ENCODE measurements at regions not wholly inside any gene's neighbourhood (a gene's known extent, or its start where the extent isn't known, plus 50 kb on each side); places are given as distances from the start of the nearest gene placed in this dataset.

- no peaks in the 10 kb centered on the region for H3K9me3 ChIP-seq (ENCODE audit: control insufficient read depth, insufficient read depth, low read depth, low read length)
- no peak for DNase-seq (ENCODE audit: low read depth, low spot score)
- H3K27me3 ChIP-seq (ENCODE audit: control insufficient read depth, insufficient read depth, low read length): no peaks in the 10 kb centered on the region
- H3K4me1 ChIP-seq (ENCODE audit: control insufficient read depth, insufficient read depth, low read length): no peaks in the 10 kb centered on the region
- BruUV-seq (replicated peaks): no TSS peak
- no peaks in the 10 kb centered on the region for H3K36me3 ChIP-seq (ENCODE audit: control insufficient read depth, insufficient read depth, low read length)
- H3K4me3 ChIP-seq (ENCODE audit: low read depth in 2 of 2, low read length in 2 of 2): no peak overlapping the region
- H3K27ac ChIP-seq (ENCODE audit: low read length): no peak overlapping the region
- CTCF ChIA-PET: no interaction called here
- in situ Hi-C loops (cut with HindIII; ENCODE audit: low pct_unique_long_range_greater_than_20kb, low sequenced_read_pairs): no loop called here
- POLR2A ChIA-PET: no interaction called here
- intact Hi-C loops (cut with micrococcal nuclease; ENCODE audit: unreplicated experiment): no loop called here
- TF ChIP-seq SIN3A (IDR thresholded peaks at IDR 0.05; ENCODE audit: borderline replicate concordance, insufficient read depth, low read depth, low read length) (no peak), REST (IDR thresholded peaks at IDR 0.05; ENCODE audit: insufficient read depth in 1 of 2, low read depth in 2 of 2, low read length in 1 of 2) (no peak), POLR2AphosphoS5 (IDR thresholded peaks at IDR 0.05; ENCODE audit: low read depth, low read length) (no peak), TCF7L2 (IDR thresholded peaks at IDR 0.05; ENCODE audit: low read depth, low read length) (no peak)
- TF ChIP-seq, protein P1, sequence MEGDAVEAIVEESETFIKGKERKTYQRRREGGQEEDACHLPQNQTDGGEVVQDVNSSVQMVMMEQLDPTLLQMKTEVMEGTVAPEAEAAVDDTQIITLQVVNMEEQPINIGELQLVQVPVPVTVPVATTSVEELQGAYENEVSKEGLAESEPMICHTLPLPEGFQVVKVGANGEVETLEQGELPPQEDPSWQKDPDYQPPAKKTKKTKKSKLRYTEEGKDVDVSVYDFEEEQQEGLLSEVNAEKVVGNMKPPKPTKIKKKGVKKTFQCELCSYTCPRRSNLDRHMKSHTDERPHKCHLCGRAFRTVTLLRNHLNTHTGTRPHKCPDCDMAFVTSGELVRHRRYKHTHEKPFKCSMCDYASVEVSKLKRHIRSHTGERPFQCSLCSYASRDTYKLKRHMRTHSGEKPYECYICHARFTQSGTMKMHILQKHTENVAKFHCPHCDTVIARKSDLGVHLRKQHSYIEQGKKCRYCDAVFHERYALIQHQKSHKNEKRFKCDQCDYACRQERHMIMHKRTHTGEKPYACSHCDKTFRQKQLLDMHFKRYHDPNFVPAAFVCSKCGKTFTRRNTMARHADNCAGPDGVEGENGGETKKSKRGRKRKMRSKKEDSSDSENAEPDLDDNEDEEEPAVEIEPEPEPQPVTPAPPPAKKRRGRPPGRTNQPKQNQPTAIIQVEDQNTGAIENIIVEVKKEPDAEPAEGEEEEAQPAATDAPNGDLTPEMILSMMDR (IDR thresholded peaks at IDR 0.05): no peak
- ATAC-seq: no peak
Measured at GRCh38 chr10:29078919-29079318, 210.0 kb upstream of the LYZL1 start.

DNA sequence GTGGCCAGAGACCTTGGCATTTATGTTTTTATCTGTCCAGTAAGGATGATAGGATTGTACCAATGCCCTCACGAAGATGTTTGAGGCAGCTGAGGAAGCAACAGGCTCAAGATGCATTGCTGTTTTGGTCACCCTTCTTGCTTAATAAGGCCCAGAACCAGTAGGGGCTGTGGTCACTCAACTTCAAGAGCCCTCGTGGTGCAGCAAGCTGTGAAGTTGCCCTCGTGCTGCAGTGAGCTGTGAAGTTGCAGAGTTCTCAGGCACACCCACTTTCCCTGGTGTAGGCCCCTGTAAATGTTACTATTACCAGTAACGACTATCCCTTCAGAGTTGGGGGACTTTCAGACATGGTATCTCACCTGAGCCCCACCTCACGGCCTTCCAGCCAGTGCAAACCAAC is 207.6 kb upstream of the LYZL1 start:
- Histone ChIP-seq H3K4me3 (ENCODE audit: low read depth in 2 of 2, low read length in 2 of 2) (no peak overlapping the region), H3K27me3 (ENCODE audit: control insufficient read depth, insufficient read depth, low read length) (no peaks in the 10 kb centered on the region), H3K36me3 (ENCODE audit: control insufficient read depth, insufficient read depth, low read length) (no peaks in the 10 kb centered on the region), H3K27ac (ENCODE audit: low read length) (no peak overlapping the region), H3K4me1 (ENCODE audit: control insufficient read depth, insufficient read depth, low read length) (no peaks in the 10 kb centered on the region), H3K9me3 (ENCODE audit: control insufficient read depth, insufficient read depth, low read depth, low read length) (no peaks in the 10 kb centered on the region)
- DNase-seq (ENCODE audit: low read depth, low spot score) (no peak), ATAC-seq (no peak)
- intact Hi-C loops (cut with micrococcal nuclease; ENCODE audit: unreplicated experiment) (no loop called here), in situ Hi-C loops (cut with HindIII; ENCODE audit: low pct_unique_long_range_greater_than_20kb, low sequenced_read_pairs) (no loop called here)
- BruUV-seq (replicated peaks): no TSS peak
- ChIA-PET CTCF (no interaction called here), POLR2A (no interaction called here)
- no peak for TF ChIP-seq TCF7L2 (IDR thresholded peaks at IDR 0.05; ENCODE audit: low read depth, low read length)
- no peak for TF ChIP-seq SIN3A (IDR thresholded peaks at IDR 0.05; ENCODE audit: borderline replicate concordance, insufficient read depth, low read depth, low read length)
- no peak for TF ChIP-seq POLR2AphosphoS5 (IDR thresholded peaks at IDR 0.05; ENCODE audit: low read depth, low read length)
- TF ChIP-seq, protein P1 (IDR thresholded peaks at IDR 0.05): no peak
- no peak for TF ChIP-seq REST (IDR thresholded peaks at IDR 0.05; ENCODE audit: insufficient read depth in 1 of 2, low read depth in 2 of 2, low read length in 1 of 2)

Measured in Panc1 (cell line).